Left ventricle myocardium inferior (tissue), 1 donor: ENCODE measurements at regions not wholly inside any gene's neighbourhood (a gene's known extent, or its start where the extent isn't known, plus 50 kb on each side); places are given as distances from the start of the nearest gene placed in this dataset.
A peak's percentile ranks its signal among the peaks of the same experiment; 100 is the strongest.

ENCODE experiments used
- DNase-seq: peaks from one replicate; pipeline ENCODE4 v3.0.0-alpha.2; 2020
- H3K27ac ChIP-seq: fragments of 200-600 bp; replicated peaks from 2 replicates; pipeline ENCODE4 v1.8.0; 2021
- H3K27me3 ChIP-seq: fragments of 200-600 bp; 2 replicates; pipeline ENCODE4 v1.8.0; 2021; ENCODE audit warnings: low read depth
- H3K36me3 ChIP-seq: fragments of 200-600 bp; 2 replicates; pipeline ENCODE4 v1.8.0; 2021
- H3K4me1 ChIP-seq: fragments of 200-600 bp; 2 replicates; pipeline ENCODE4 v1.8.0; 2021
- H3K4me3 ChIP-seq: fragments of 200-600 bp; 2 replicates; pipeline ENCODE4 v1.8.0; 2021; ENCODE audit warnings: mild to moderate bottlenecking, moderate library complexity
- H3K9me3 ChIP-seq: fragments of 200-600 bp; replicated peaks from 2 replicates; pipeline ENCODE4 v1.8.0; 2021
- intact Hi-C: fragments of 100-400 bp; cut with micrococcal nuclease; formaldehyde crosslinking; loops from one replicate; pipeline ENCODE4 v1.11.0; 2022
- TF ChIP-seq, protein P1 (sequence below): fragments of 200-600 bp; IDR thresholded peaks from 2 replicates; pipeline ENCODE4 v1.8.0; 2021; ENCODE audit warnings: antibody characterized with exemption, mild to moderate bottlenecking, borderline replicate concordance
- donor health status: DM: no; HTN: yes; CAD: no; lungs with severe emphysema.

DNA sequence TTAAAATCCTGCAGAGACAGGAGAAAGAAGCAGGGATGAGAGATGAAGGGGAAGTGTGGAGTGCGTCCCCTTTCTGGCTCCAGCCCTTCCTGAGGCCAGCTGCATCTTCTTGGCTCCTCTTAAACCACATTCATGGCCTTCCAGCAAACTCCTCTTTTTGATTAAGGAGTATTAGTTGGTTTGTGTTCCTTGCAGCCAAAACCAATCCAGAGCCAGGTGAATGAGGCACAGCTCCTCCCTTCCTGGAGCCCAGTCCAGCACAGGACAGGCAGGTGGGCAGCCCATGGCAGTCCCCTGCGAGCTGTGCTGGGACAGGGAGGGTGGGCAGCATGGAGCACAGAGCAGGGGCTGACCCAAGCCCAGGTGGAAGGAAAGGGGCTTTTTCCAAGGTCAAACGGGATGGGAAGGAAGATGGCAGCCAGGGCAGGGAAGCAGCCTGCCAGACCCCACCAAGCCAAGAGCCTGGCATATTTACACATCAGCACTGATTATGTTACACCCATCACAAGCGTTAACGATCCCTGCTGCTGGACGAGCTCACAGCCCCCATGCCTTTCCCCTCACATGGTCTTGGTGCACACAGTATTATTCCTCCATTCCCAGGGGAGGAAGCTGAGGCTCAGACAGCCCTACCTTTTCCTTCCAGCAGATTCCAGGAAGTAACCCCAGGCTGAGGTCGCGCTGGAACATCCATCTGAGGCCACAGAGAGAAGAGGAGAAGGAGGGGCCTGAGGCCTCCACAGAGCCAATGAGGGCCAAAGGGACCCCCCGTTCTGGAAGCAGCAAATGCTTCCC is 175.6 kb downstream of the SMAD6 start:
- Histone ChIP-seq H3K4me1 (peaks cover 68% of the 10 kb centered on the region), H3K9me3 (no peaks in the 10 kb centered on the region), H3K4me3 (no peak overlapping the region), H3K27me3 (no peaks in the 10 kb centered on the region), H3K27ac (peak overlapping the region; percentile 92), H3K36me3 (no peaks in the 10 kb centered on the region)
- peak; percentile 62 for DNase-seq
- intact Hi-C loops = no loop called here
- TF ChIP-seq, protein P1, sequence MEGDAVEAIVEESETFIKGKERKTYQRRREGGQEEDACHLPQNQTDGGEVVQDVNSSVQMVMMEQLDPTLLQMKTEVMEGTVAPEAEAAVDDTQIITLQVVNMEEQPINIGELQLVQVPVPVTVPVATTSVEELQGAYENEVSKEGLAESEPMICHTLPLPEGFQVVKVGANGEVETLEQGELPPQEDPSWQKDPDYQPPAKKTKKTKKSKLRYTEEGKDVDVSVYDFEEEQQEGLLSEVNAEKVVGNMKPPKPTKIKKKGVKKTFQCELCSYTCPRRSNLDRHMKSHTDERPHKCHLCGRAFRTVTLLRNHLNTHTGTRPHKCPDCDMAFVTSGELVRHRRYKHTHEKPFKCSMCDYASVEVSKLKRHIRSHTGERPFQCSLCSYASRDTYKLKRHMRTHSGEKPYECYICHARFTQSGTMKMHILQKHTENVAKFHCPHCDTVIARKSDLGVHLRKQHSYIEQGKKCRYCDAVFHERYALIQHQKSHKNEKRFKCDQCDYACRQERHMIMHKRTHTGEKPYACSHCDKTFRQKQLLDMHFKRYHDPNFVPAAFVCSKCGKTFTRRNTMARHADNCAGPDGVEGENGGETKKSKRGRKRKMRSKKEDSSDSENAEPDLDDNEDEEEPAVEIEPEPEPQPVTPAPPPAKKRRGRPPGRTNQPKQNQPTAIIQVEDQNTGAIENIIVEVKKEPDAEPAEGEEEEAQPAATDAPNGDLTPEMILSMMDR = no peak

DNA sequence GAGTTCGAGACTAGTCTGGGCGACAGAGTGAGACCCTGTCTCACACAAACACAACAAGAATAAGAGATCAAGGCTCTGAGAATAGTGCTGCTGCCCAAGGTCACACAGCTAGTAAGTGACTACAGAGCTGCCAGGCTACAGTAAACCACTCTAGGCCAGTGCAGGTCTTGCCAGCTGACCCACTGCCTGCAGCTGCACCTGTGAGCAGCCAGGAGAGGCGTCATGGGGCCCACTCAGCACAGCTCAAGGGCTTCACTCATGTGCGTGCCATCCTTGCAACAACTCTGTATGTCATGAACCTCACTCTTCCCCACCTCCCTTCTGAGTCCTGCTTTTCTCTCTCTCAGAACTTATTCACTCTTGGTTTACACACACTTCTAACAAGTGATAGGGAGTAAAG is 176.7 kb downstream of the SMAD6 start:
- peaks cover 78% of the 10 kb centered on the region for H3K4me1 ChIP-seq
- TF ChIP-seq, protein P1 = no peak
- DNase-seq = no peak

DNA sequence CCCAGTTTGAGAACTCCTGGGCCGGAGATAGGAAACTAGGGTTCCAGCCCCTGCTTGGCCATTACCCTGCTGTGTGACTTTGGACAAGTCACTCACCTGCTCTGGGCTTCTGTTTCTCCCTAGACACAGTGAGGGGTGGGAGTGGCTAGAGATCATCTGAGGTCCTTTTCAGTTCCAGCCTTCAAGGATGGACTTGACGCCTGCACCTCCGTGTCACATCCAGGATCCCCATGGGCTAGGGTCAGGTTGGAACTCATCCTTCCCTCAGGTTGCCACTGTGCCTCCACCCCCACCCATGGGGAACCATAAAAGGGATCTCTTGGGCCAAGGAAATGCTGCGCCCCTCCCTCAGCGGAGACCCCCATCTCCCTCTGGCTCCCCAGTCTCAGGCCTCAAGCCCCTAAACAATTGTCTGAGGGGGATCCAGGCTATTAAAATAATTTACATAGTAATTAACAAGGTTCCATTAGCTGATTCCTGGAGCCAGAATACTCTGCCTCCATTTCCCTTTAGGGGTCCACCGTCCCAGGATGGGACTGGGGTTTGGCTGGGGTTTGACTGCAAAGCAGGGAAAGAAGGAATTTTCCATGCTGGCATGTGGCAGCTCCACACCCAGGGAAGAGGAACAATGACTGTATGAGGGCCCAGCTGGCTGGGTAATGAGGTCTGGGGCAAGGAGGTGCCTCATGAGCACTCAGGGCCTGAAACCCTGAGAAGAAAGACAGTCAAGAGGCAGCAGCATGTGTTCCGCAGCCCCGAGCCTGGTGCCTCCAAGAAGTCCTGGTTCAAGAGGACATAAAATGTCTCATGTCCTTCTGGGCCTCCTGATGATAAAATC is 177.7 kb downstream of the SMAD6 start:
- Histone ChIP-seq H3K27ac (peak overlapping the region; percentile 92), H3K4me3 (no peak overlapping the region), H3K27me3 (no peaks in the 10 kb centered on the region), H3K9me3 (no peaks in the 10 kb centered on the region), H3K4me1 (peaks cover 88% of the 10 kb centered on the region), H3K36me3 (no peaks in the 10 kb centered on the region)
- intact Hi-C loops = no loop called here
- TF ChIP-seq, protein P1 = no peak
- DNase-seq = no peak

More for the DNA sequence above, 176.7 kb downstream of the SMAD6 start:
- intact Hi-C loops = no loop called here
- no peaks in the 10 kb centered on the region for H3K36me3 ChIP-seq
- H3K27me3 ChIP-seq = no peaks in the 10 kb centered on the region
- H3K27ac ChIP-seq = peak overlapping the region; percentile 92
- no peak overlapping the region for H3K4me3 ChIP-seq
- no peaks in the 10 kb centered on the region for H3K9me3 ChIP-seq

DNA sequence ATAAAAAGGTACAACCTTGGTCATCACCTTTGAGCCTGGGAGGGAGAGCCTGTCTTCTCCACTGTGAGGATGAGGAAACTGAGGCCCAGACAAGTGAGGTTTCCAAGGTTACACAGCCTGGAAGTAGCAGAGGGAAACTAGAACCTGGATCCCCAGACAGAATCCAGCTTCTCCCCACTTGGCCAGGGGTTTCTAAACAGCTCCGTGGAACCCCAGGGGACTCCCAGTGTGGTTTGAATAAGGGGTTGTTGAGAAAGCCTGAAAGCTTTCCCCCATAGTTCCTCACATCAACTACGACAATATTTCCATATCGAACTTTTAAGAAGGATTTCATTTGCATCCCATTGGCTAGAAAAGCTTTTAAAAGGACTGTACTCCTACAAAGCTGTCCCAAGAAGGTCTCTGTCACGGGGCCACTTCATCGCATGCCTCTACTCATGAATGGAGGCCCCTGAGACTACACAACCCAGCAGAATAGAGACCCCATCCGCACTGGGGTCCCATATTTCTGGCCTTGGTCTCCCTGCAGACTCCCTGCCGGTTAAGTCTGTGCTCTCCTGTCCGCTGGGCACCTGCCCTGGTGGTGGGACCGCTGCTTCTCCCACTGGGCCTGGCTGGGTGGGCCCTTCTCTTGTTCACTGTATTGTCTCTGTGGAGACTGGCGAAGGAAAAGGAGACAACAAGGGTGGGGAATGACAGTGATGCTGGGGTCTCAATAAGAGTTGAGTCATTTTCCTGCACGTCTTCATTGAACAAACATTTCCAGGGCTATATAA is 178.5 kb downstream of the SMAD6 start:
- peak overlapping the region; percentile 92 for H3K27ac ChIP-seq
- H3K27me3 ChIP-seq = no peaks in the 10 kb centered on the region
- peaks cover 90% of the 10 kb centered on the region for H3K4me1 ChIP-seq
- H3K9me3 ChIP-seq = no peaks in the 10 kb centered on the region
- no peaks in the 10 kb centered on the region for H3K36me3 ChIP-seq
- H3K4me3 ChIP-seq = no peak overlapping the region
- TF ChIP-seq, protein P1 = no peak
- DNase-seq = no peak
- intact Hi-C loops = no loop called here
